ENCODE measurements at regions not wholly inside any gene's neighbourhood (a gene's known extent, or its start where the extent isn't known, plus 50 kb on each side); places are given as distances from the start of the nearest gene placed in this dataset.

DNA sequence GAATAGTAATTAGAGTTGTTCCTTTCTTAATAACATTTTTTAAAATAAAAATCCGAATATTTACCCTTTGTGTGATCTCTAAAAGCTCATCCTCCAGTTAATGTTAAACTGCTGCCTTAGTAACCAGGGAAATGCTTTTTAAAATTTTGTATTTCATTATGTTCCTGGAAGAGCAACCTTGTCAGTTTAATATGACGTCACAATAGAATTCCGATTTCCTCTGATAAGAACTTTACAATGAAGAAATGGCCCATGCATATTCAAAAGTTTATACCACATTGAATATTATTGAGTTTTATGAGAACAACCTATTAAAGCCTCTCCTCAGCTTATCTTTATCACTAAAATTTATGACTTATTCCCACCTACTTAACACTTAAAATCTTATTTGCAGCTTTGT, 1566.6 kb downstream of the EFNB2 start:
- Histone ChIP-seq H3K27me3 (ENCODE audit: insufficient read depth) (no peaks in the 10 kb centered on the region), H3K4me3 (no peak overlapping the region), H2AFZ (no peak overlapping the region), H3K4me2 (no peak overlapping the region), H3K27ac (ENCODE audit: low read depth) (no peak overlapping the region), H3K79me2 (replicated peaks; ENCODE audit: insufficient read depth) (no peaks in the 10 kb centered on the region), H3K9me2 (ENCODE audit: insufficient read depth) (no peaks in the 10 kb centered on the region), H3K36me3 (ENCODE audit: insufficient read depth) (no peaks in the 10 kb centered on the region), H3F3A (replicated peaks; ENCODE audit: low read depth) (no peaks in the 10 kb centered on the region), H4K20me1 (replicated peaks; ENCODE audit: insufficient read depth) (no peaks in the 10 kb centered on the region), H3K4me1 (ENCODE audit: insufficient read depth) (no peaks in the 10 kb centered on the region)
- ATAC-seq (no peak), DNase-seq (ENCODE audit: low spot score) (no peak)
- no peaks in the 10 kb centered on the region for H3K9me3 Mint-ChIP-seq
- H3K4me1 Mint-ChIP-seq = no peaks in the 10 kb centered on the region
- H3K27me3 Mint-ChIP-seq (ENCODE audit: insufficient read depth, low read depth, poor library complexity) = peaks cover 1% of the 10 kb centered on the region
- H3K4me3 Mint-ChIP-seq = no peak overlapping the region
- H3K36me3 Mint-ChIP-seq (ENCODE audit: low read depth) = no peaks in the 10 kb centered on the region
- no peak for TF ChIP-seq NANOG (IDR thresholded peaks at IDR 0.05; ENCODE audit: borderline replicate concordance)
- no peak for TF ChIP-seq EZH2 (IDR thresholded peaks at IDR 0.05; ENCODE audit: low read depth, unreplicated experiment)
- TF ChIP-seq POLR2AphosphoS5 (IDR thresholded peaks at IDR 0.05; ENCODE audit: low read depth) = no peak
- no peak for TF ChIP-seq STAT1 (IDR thresholded peaks at IDR 0.05; ENCODE audit: unreplicated experiment)
- TF ChIP-seq CREB1 (CRISPR knock-in tag; IDR thresholded peaks at IDR 0.05; ENCODE audit: low read depth) = no peak
- TF ChIP-seq ZNF114 (CRISPR knock-in tag; IDR thresholded peaks at IDR 0.05) = no peak
- TF ChIP-seq, protein P1, sequence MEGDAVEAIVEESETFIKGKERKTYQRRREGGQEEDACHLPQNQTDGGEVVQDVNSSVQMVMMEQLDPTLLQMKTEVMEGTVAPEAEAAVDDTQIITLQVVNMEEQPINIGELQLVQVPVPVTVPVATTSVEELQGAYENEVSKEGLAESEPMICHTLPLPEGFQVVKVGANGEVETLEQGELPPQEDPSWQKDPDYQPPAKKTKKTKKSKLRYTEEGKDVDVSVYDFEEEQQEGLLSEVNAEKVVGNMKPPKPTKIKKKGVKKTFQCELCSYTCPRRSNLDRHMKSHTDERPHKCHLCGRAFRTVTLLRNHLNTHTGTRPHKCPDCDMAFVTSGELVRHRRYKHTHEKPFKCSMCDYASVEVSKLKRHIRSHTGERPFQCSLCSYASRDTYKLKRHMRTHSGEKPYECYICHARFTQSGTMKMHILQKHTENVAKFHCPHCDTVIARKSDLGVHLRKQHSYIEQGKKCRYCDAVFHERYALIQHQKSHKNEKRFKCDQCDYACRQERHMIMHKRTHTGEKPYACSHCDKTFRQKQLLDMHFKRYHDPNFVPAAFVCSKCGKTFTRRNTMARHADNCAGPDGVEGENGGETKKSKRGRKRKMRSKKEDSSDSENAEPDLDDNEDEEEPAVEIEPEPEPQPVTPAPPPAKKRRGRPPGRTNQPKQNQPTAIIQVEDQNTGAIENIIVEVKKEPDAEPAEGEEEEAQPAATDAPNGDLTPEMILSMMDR (conservative IDR thresholded peaks at IDR 0.05; ENCODE audit: low read depth in 2 of 2) = no peak
- TF ChIP-seq, protein P2, sequence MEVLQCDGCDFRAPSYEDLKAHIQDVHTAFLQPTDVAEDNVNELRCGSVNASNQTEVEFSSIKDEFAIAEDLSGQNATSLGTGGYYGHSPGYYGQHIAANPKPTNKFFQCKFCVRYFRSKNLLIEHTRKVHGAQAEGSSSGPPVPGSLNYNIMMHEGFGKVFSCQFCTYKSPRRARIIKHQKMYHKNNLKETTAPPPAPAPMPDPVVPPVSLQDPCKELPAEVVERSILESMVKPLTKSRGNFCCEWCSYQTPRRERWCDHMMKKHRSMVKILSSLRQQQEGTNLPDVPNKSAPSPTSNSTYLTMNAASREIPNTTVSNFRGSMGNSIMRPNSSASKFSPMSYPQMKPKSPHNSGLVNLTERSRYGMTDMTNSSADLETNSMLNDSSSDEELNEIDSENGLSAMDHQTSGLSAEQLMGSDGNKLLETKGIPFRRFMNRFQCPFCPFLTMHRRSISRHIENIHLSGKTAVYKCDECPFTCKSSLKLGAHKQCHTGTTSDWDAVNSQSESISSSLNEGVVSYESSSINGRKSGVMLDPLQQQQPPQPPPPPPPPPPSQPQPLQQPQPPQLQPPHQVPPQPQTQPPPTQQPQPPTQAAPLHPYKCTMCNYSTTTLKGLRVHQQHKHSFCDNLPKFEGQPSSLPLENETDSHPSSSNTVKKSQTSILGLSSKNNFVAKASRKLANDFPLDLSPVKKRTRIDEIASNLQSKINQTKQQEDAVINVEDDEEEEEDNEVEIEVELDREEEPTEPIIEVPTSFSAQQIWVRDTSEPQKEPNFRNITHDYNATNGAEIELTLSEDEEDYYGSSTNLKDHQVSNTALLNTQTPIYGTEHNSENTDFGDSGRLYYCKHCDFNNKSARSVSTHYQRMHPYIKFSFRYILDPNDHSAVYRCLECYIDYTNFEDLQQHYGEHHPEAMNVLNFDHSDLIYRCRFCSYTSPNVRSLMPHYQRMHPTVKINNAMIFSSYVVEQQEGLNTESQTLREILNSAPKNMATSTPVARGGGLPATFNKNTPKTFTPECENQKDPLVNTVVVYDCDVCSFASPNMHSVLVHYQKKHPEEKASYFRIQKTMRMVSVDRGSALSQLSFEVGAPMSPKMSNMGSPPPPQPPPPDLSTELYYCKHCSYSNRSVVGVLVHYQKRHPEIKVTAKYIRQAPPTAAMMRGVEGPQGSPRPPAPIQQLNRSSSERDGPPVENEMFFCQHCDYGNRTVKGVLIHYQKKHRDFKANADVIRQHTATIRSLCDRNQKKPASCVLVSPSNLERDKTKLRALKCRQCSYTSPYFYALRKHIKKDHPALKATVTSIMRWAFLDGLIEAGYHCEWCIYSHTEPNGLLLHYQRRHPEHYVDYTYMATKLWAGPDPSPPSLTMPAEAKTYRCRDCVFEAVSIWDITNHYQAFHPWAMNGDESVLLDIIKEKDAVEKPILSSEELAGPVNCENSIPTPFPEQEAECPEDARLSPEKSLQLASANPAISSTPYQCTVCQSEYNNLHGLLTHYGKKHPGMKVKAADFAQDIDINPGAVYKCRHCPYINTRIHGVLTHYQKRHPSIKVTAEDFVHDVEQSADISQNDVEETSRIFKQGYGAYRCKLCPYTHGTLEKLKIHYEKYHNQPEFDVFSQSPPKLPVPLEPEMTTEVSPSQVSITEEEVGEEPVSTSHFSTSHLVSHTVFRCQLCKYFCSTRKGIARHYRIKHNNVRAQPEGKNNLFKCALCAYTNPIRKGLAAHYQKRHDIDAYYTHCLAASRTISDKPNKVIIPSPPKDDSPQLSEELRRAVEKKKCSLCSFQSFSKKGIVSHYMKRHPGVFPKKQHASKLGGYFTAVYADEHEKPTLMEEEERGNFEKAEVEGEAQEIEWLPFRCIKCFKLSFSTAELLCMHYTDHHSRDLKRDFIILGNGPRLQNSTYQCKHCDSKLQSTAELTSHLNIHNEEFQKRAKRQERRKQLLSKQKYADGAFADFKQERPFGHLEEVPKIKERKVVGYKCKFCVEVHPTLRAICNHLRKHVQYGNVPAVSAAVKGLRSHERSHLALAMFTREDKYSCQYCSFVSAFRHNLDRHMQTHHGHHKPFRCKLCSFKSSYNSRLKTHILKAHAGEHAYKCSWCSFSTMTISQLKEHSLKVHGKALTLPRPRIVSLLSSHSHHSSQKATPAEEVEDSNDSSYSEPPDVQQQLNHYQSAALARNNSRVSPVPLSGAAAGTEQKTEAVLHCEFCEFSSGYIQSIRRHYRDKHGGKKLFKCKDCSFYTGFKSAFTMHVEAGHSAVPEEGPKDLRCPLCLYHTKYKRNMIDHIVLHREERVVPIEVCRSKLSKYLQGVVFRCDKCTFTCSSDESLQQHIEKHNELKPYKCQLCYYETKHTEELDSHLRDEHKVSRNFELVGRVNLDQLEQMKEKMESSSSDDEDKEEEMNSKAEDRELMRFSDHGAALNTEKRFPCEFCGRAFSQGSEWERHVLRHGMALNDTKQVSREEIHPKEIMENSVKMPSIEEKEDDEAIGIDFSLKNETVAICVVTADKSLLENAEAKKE (CRISPR knock-in tag; IDR thresholded peaks at IDR 0.05) = no peak
- TF ChIP-seq EZH2phosphoT487 (IDR thresholded peaks at IDR 0.05; ENCODE audit: unreplicated experiment) = no peak
- TF ChIP-seq ZNF331 (CRISPR knock-in tag; IDR thresholded peaks at IDR 0.05; ENCODE audit: low read depth) = no peak
- TF ChIP-seq, protein P3, sequence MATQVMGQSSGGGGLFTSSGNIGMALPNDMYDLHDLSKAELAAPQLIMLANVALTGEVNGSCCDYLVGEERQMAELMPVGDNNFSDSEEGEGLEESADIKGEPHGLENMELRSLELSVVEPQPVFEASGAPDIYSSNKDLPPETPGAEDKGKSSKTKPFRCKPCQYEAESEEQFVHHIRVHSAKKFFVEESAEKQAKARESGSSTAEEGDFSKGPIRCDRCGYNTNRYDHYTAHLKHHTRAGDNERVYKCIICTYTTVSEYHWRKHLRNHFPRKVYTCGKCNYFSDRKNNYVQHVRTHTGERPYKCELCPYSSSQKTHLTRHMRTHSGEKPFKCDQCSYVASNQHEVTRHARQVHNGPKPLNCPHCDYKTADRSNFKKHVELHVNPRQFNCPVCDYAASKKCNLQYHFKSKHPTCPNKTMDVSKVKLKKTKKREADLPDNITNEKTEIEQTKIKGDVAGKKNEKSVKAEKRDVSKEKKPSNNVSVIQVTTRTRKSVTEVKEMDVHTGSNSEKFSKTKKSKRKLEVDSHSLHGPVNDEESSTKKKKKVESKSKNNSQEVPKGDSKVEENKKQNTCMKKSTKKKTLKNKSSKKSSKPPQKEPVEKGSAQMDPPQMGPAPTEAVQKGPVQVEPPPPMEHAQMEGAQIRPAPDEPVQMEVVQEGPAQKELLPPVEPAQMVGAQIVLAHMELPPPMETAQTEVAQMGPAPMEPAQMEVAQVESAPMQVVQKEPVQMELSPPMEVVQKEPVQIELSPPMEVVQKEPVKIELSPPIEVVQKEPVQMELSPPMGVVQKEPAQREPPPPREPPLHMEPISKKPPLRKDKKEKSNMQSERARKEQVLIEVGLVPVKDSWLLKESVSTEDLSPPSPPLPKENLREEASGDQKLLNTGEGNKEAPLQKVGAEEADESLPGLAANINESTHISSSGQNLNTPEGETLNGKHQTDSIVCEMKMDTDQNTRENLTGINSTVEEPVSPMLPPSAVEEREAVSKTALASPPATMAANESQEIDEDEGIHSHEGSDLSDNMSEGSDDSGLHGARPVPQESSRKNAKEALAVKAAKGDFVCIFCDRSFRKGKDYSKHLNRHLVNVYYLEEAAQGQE (IDR thresholded peaks at IDR 0.05; ENCODE audit: unreplicated experiment) = no peak
- TF ChIP-seq, protein P4, sequence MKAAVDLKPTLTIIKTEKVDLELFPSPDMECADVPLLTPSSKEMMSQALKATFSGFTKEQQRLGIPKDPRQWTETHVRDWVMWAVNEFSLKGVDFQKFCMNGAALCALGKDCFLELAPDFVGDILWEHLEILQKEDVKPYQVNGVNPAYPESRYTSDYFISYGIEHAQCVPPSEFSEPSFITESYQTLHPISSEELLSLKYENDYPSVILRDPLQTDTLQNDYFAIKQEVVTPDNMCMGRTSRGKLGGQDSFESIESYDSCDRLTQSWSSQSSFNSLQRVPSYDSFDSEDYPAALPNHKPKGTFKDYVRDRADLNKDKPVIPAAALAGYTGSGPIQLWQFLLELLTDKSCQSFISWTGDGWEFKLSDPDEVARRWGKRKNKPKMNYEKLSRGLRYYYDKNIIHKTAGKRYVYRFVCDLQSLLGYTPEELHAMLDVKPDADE (IDR thresholded peaks at IDR 0.05) = no peak
- no peak for TF ChIP-seq JUNB (IDR thresholded peaks at IDR 0.05; ENCODE audit: unreplicated experiment)
- H3K27ac Mint-ChIP-seq = no peak overlapping the region

All from GM23338 (cell line).